HCT116 (cell line): ENCODE measurements at regions not wholly inside any gene's neighbourhood (a gene's known extent, or its start where the extent isn't known, plus 50 kb on each side); places are given as distances from the start of the nearest gene placed in this dataset.

Source experiments
- CEBPB ChIP-seq: IDR thresholded peaks from 2 replicates; pipeline ENCODE4 v1.6.1; 2012; ENCODE audit warnings: low read depth
- CTCF ChIP-seq, 3 experiments: fragments of 200-600 bp in 1 of 3; sonication (generic) in 1 of 3; IDR thresholded peaks in 2 of 3; conservative IDR thresholded peaks in 1 of 3; 2 replicates each; pipeline ENCODE4 v1.5.1; 2012 to 2017; ENCODE audit warnings: low read depth in 2 of 3, low read length in 2 of 3, antibody characterized with exemption in 1 of 3, borderline replicate concordance in 1 of 3, control low read depth in 1 of 3, mild to moderate bottlenecking in 1 of 3, mixed read lengths in 1 of 3, mixed run types in 1 of 3, moderate library complexity in 1 of 3; ENCODE audit not compliant: insufficient read depth in 1 of 3
- EGR1 ChIP-seq: IDR thresholded peaks from 2 replicates; pipeline ENCODE4 v1.6.1; 2012; ENCODE audit warnings: low read depth
- EZH2 ChIP-seq: fragments of 200-600 bp; sonication (generic); IDR thresholded peaks from 2 replicates; pipeline ENCODE4 v1.6.1; 2017; ENCODE audit warnings: antibody characterized with exemption, mixed run types
- EZH2phosphoT487 ChIP-seq: fragments of 200-600 bp; IDR thresholded peaks from 2 replicates; pipeline ENCODE4 v1.6.1; 2018; ENCODE audit warnings: antibody characterized with exemption, borderline replicate concordance
- MAX ChIP-seq: IDR thresholded peaks from 2 replicates; pipeline ENCODE4 v1.6.1; 2012
- POLR2AphosphoS5 ChIP-seq: IDR thresholded peaks from 2 replicates; pipeline ENCODE4 v1.6.1; 2011; ENCODE audit warnings: mild to moderate bottlenecking, low read depth, low read length, moderate library complexity
- SIN3A ChIP-seq: IDR thresholded peaks from 2 replicates; pipeline ENCODE4 v1.6.1; 2012; ENCODE audit warnings: low read depth
- ZNF274 ChIP-seq: fragments of 200-500 bp; sonication (Bioruptor generic); IDR thresholded peaks from 2 replicates; pipeline ENCODE4 v1.6.1; 2014; ENCODE audit warnings: mild to moderate bottlenecking, low read depth, low read length, inconsistent platforms

GRCh38 chr2:60072609-60073008 is 480.8 kb downstream of the BCL11A start:
- TF ChIP-seq EZH2phosphoT487 = no peak
- TF ChIP-seq CTCF (IDR thresholded peaks at IDR 0.05 in 2 of 3, conservative IDR thresholded peaks at IDR 0.05 in 1 of 3; ENCODE audit: borderline replicate concordance in 1 of 3, insufficient read depth in 1 of 3, low read depth in 2 of 3, low read length in 2 of 3) = no peak
- no peak for TF ChIP-seq EGR1
- TF ChIP-seq ZNF274 = no peak
- TF ChIP-seq CEBPB = no peak
- no peak for TF ChIP-seq MAX
- TF ChIP-seq EZH2 = no peak
- no peak for TF ChIP-seq POLR2AphosphoS5
- no peak for TF ChIP-seq SIN3A
